MM.1S (cell line): ENCODE measurements at regions not wholly inside any gene's neighbourhood (a gene's known extent, or its start where the extent isn't known, plus 50 kb on each side); places are given as distances from the start of the nearest gene placed in this dataset.

Experiments
- CTCF ChIP-seq: fragments of 300-600 bp; sonication (generic); IDR thresholded peaks from 2 replicates; pipeline ENCODE4 v1.5.1; 2016; ENCODE audit warnings: antibody characterized with exemption, low read length, mixed read lengths
- EZH2 ChIP-seq: fragments of 300-600 bp; sonication (generic); optimal IDR thresholded peaks from 2 replicates; pipeline ENCODE3; 2017; ENCODE audit warnings: low read depth, mild to moderate bottlenecking, antibody characterized with exemption, low read length, mixed read lengths
- EZH2phosphoT487 ChIP-seq: fragments of 300-600 bp; sonication (generic); IDR thresholded peaks from 2 replicates; pipeline ENCODE4 v1.6.1; 2018; ENCODE audit warnings: antibody characterized with exemption, low read length

- TF ChIP-seq CTCF (no peak), EZH2 (no peak), EZH2phosphoT487 (no peak)
These were observed 738.9 kb upstream of the USP15 start for GRCh38 chr12:61521258-61521657.
